ENCODE measurements at regions not wholly inside any gene's neighbourhood (a gene's known extent, or its start where the extent isn't known, plus 50 kb on each side); places are given as distances from the start of the nearest gene placed in this dataset.

GRCh38 chr6:144901412-144901811 lies 616.3 kb downstream of the UTRN start:
- H3K79me2 ChIP-seq (ENCODE audit: insufficient read depth, low read depth), result no peaks in the 10 kb centered on the region
- H2AFZ ChIP-seq (ENCODE audit: low read depth), result no peak overlapping the region
- H3K27ac ChIP-seq, result no peak overlapping the region
- no peak for TF ChIP-seq CTCF (conservative IDR thresholded peaks at IDR 0.05; ENCODE audit: low read depth, low read length)
- H3K4me1 ChIP-seq (ENCODE audit: low read depth, poor library complexity, severe bottlenecking), result no peaks in the 10 kb centered on the region
- H3K4me2 ChIP-seq, result no peak overlapping the region
- H3K9ac ChIP-seq, result no peak overlapping the region
- H4K20me1 ChIP-seq (ENCODE audit: insufficient read depth), result no peaks in the 10 kb centered on the region
- H3K36me3 ChIP-seq (ENCODE audit: insufficient read depth), result no peaks in the 10 kb centered on the region
- H3K27me3 ChIP-seq (ENCODE audit: insufficient read depth, low read depth), result no peaks in the 10 kb centered on the region
- H3K4me3 ChIP-seq (IDR thresholded peaks at IDR 0.05; ENCODE audit: insufficient read depth, low read depth, low read length), result no peak overlapping the region

- H4K20me1 ChIP-seq (ENCODE audit: insufficient read depth), result no peaks in the 10 kb centered on the region
- H3K4me2 ChIP-seq, result no peak overlapping the region
- H3K4me3 ChIP-seq (IDR thresholded peaks at IDR 0.05; ENCODE audit: insufficient read depth, low read depth, low read length), result no peak overlapping the region
- no peak for TF ChIP-seq CTCF (conservative IDR thresholded peaks at IDR 0.05; ENCODE audit: low read depth, low read length)
- no peak overlapping the region for H3K27ac ChIP-seq
- H2AFZ ChIP-seq (ENCODE audit: low read depth), result no peak overlapping the region
- no peaks in the 10 kb centered on the region for H3K27me3 ChIP-seq (ENCODE audit: insufficient read depth, low read depth)
- H3K36me3 ChIP-seq (ENCODE audit: insufficient read depth), result no peaks in the 10 kb centered on the region
- H3K9ac ChIP-seq, result no peak overlapping the region
- peaks cover 8% of the 10 kb centered on the region for H3K4me1 ChIP-seq (ENCODE audit: low read depth, poor library complexity, severe bottlenecking)
- no peaks in the 10 kb centered on the region for H3K79me2 ChIP-seq (ENCODE audit: insufficient read depth, low read depth)
Observed at GRCh38 chr6:144908004-144908403, 622.9 kb downstream of the UTRN start.

GRCh38 chr6:144909753-144910285 lies 624.7 kb downstream of the UTRN start:
- Histone ChIP-seq H3K9ac (no peak overlapping the region), H3K79me2 (ENCODE audit: insufficient read depth, low read depth) (no peaks in the 10 kb centered on the region), H4K20me1 (ENCODE audit: insufficient read depth) (no peaks in the 10 kb centered on the region), H2AFZ (ENCODE audit: low read depth) (no peak overlapping the region), H3K27me3 (ENCODE audit: insufficient read depth, low read depth) (no peaks in the 10 kb centered on the region), H3K4me1 (ENCODE audit: low read depth, poor library complexity, severe bottlenecking) (peaks cover 8% of the 10 kb centered on the region), H3K4me2 (no peak overlapping the region), H3K4me3 (IDR thresholded peaks at IDR 0.05; ENCODE audit: insufficient read depth, low read depth, low read length) (no peak overlapping the region), H3K36me3 (ENCODE audit: insufficient read depth) (no peaks in the 10 kb centered on the region), H3K27ac (no peak overlapping the region)
- no peak for TF ChIP-seq CTCF (conservative IDR thresholded peaks at IDR 0.05; ENCODE audit: low read depth, low read length)

GRCh38 chr6:144911322-144911721 lies 626.2 kb downstream of the UTRN start:
- Histone ChIP-seq H3K36me3 (ENCODE audit: insufficient read depth) (no peaks in the 10 kb centered on the region), H3K27me3 (ENCODE audit: insufficient read depth, low read depth) (no peaks in the 10 kb centered on the region), H2AFZ (ENCODE audit: low read depth) (no peak overlapping the region), H4K20me1 (ENCODE audit: insufficient read depth) (no peaks in the 10 kb centered on the region), H3K9ac (no peak overlapping the region), H3K79me2 (ENCODE audit: insufficient read depth, low read depth) (no peaks in the 10 kb centered on the region), H3K4me1 (ENCODE audit: low read depth, poor library complexity, severe bottlenecking) (peaks cover 8% of the 10 kb centered on the region), H3K27ac (no peak overlapping the region), H3K4me3 (IDR thresholded peaks at IDR 0.05; ENCODE audit: insufficient read depth, low read depth, low read length) (no peak overlapping the region), H3K4me2 (no peak overlapping the region)
- TF ChIP-seq CTCF (conservative IDR thresholded peaks at IDR 0.05; ENCODE audit: low read depth, low read length), result no peak

Data from KMS-11 (cell line).